ACHN (cell line): ENCODE measurements at regions not wholly inside any gene's neighbourhood (a gene's known extent, or its start where the extent isn't known, plus 50 kb on each side); places are given as distances from the start of the nearest gene placed in this dataset.
"Not testable (repeated sequence)": the region's sequence is repeated elsewhere in the genome, so short reads cannot be mapped to it uniquely, and the experiment has no call there.

Source experiments
- DNase-seq: peaks from one replicate; pipeline ENCODE4 v3.0.0-alpha.2; 2015
- in situ Hi-C: cut with HindIII; loops from 2 replicates; pipeline ENCODE4 v1.10.0; 2017; ENCODE audit warnings: low sequenced_read_pairs, low pct_ligation_motif_present, low pct_unique_long_range_greater_than_20kb

- DNase-seq, in situ Hi-C loops: not testable (repeated sequence)
Measured at GRCh38 chr7:65771226-65771569, 101.7 kb upstream of the VKORC1L1 start.

- in situ Hi-C loops, DNase-seq: not testable (repeated sequence)
Measured at GRCh38 chr7:65776677-65777076, 96.2 kb upstream of the VKORC1L1 start.

GRCh38 chr7:65789943-65790342 lies 82.9 kb upstream of the VKORC1L1 start:
- DNase-seq, in situ Hi-C loops: not testable (repeated sequence)

GRCh38 chr7:65791788-65792187 lies 81.1 kb upstream of the VKORC1L1 start:
- in situ Hi-C loops, DNase-seq: not testable (repeated sequence)

GRCh38 chr7:65792726-65793125 lies 80.1 kb upstream of the VKORC1L1 start:
- DNase-seq, in situ Hi-C loops: not testable (repeated sequence)

GRCh38 chr7:65794671-65795391 lies 78.0 kb upstream of the VKORC1L1 start:
- peak; percentile 34 for DNase-seq
- in situ Hi-C loops, result not testable (repeated sequence)

GRCh38 chr7:65795392-65795716 lies 77.5 kb upstream of the VKORC1L1 start:
- not testable (repeated sequence) for DNase-seq

GRCh38 chr7:65796205-65796604 lies 76.7 kb upstream of the VKORC1L1 start:
- in situ Hi-C loops, result no loop called here
- DNase-seq, result no peak

More at GRCh38 chr7:65795392-65795716, 77.5 kb upstream of the VKORC1L1 start:
- in situ Hi-C loops, result not testable (repeated sequence)

- in situ Hi-C loops, result not testable (repeated sequence)
Measured at GRCh38 chr7:65797086-65797485, 75.8 kb upstream of the VKORC1L1 start.

GRCh38 chr7:65797566-65797965 lies 75.3 kb upstream of the VKORC1L1 start:
- in situ Hi-C loops, DNase-seq: not testable (repeated sequence)

More at GRCh38 chr7:65797086-65797485, 75.8 kb upstream of the VKORC1L1 start:
- DNase-seq, result not testable (repeated sequence)

- DNase-seq, result no peak
- in situ Hi-C loops, result no loop called here
Measured at GRCh38 chr7:65798111-65799075, 74.5 kb upstream of the VKORC1L1 start.

- DNase-seq, in situ Hi-C loops: not testable (repeated sequence)
Measured at GRCh38 chr7:65800191-65800590, 72.7 kb upstream of the VKORC1L1 start.

GRCh38 chr7:65800890-65801341 lies 72.0 kb upstream of the VKORC1L1 start:
- in situ Hi-C loops, result no loop called here
- no peak for DNase-seq

- no peak for DNase-seq
- in situ Hi-C loops, result no loop called here
Measured at GRCh38 chr7:65804887-65805286, 68.0 kb upstream of the VKORC1L1 start.

GRCh38 chr7:65807067-65807466 lies 65.8 kb upstream of the VKORC1L1 start:
- in situ Hi-C loops, DNase-seq: not testable (repeated sequence)

- in situ Hi-C loops, result no loop called here
- no peak for DNase-seq
Measured at GRCh38 chr7:65809259-65809981, 63.5 kb upstream of the VKORC1L1 start.

GRCh38 chr7:65809982-65810288 lies 62.9 kb upstream of the VKORC1L1 start:
- in situ Hi-C loops, result no loop called here
- DNase-seq, result no peak

- DNase-seq, result no peak
- in situ Hi-C loops, result no loop called here
Measured at GRCh38 chr7:65812281-65812680, 60.6 kb upstream of the VKORC1L1 start.
